HepG2 (cell line): ENCODE measurements at regions not wholly inside any gene's neighbourhood (a gene's known extent, or its start where the extent isn't known, plus 50 kb on each side); places are given as distances from the start of the nearest gene placed in this dataset.

ENCODE experiments used
- ATAC-seq: fragments of 200-7000 bp; cut with Tn5 transposase; 3 replicates; pipeline ENCODE4 v1.9.1; 2020; ENCODE audit warnings: mild to moderate bottlenecking, moderate library complexity
- BruUV-seq: library from RNA; stranded (reverse); fragments of 400-500 nt; replicated peaks from 2 replicates; lab custom pipeline; 2021; lab: Mats Ljungman, UMichigan
- CTCF ChIA-PET: fragments of 300-600 bp; formaldehyde crosslinking; extraction: SDS; loops from one replicate; lab custom pipeline; 2021; ENCODE audit warnings: low total read pairs, inconsistent platforms, low intra/inter-chr PET ratio; lab: Yijun Ruan, JAX
- POLR2A ChIA-PET: fragments of 350-600 bp; sonication (Branson Sonifier 250); formaldehyde crosslinking; loops from one replicate; lab custom pipeline; 2020; ENCODE audit warnings: antibody characterized with exemption, inconsistent platforms; lab: Yijun Ruan, JAX
- DNase-seq: peaks from one replicate; pipeline ENCODE4 v3.0.0-alpha.2; 2015; ENCODE audit warnings: low spot score
- FAIRE-seq: peaks from 3 replicates; lab custom pipeline; 2011; peaks lifted over from hg19 to GRCh38; lab: Jason Lieb, UNC
- H2AFZ ChIP-seq: one replicate; pipeline ENCODE4 v1.6.1; 2011; ENCODE audit warnings: low read length, inconsistent platforms
- H3K27ac ChIP-seq: fragments of 300-600 bp; 3 replicates; pipeline ENCODE4 v1.8.0; 2011; ENCODE audit warnings: mixed run types, mild to moderate bottlenecking, mixed read lengths, low read length, inconsistent platforms; ENCODE audit not compliant: insufficient read depth; ENCODE audit errors: extremely low read length
- H3K27me3 ChIP-seq, 2 experiments: fragments of 200-600 bp in 1 of 2; 2 replicates in 1 of 2; 3 replicates in 1 of 2; pipeline versions ENCODE4 v1.6.0 to v1.8.0; 2011; ENCODE audit warnings: low read length in 2 of 2, mild to moderate bottlenecking in 2 of 2, moderate library complexity in 2 of 2, inconsistent platforms in 1 of 2; ENCODE audit not compliant: insufficient read depth in 2 of 2, control insufficient read depth in 1 of 2
- H3K36me3 ChIP-seq, 2 experiments: fragments of 200-600 bp in 1 of 2; replicated peaks in 1 of 2; 2 replicates in 1 of 2; 3 replicates in 1 of 2; pipeline versions ENCODE4 v1.5.1 to v1.8.0; 2011; ENCODE audit warnings: low read length in 2 of 2, inconsistent platforms in 1 of 2; ENCODE audit not compliant: insufficient read depth in 2 of 2, control insufficient read depth in 1 of 2
- H3K4me1 ChIP-seq: 2 replicates; pipeline ENCODE4 v1.5.1; 2012; ENCODE audit warnings: low read length, inconsistent platforms; ENCODE audit not compliant: insufficient read depth
- H3K4me2 ChIP-seq: 2 replicates; pipeline ENCODE4 v1.6.0; 2011; ENCODE audit warnings: low read depth, low read length, inconsistent platforms
- H3K4me3 ChIP-seq, 3 experiments: fragments of 200-600 bp in 1 of 3; sonication (generic), shearing (Covaris generic) in 1 of 3; replicated peaks in 1 of 3; 2 replicates each; pipeline ENCODE4 v1.5.1; 2011 to 2016; ENCODE audit warnings: low read length in 3 of 3, inconsistent platforms in 2 of 3, low read depth in 2 of 3, mild to moderate bottlenecking in 2 of 3, control low read depth in 1 of 3, mixed read lengths in 1 of 3; ENCODE audit not compliant: insufficient read depth in 1 of 3
- H3K79me2 ChIP-seq: one replicate; pipeline ENCODE4 v1.6.1; 2011; ENCODE audit warnings: low read length, inconsistent platforms; ENCODE audit not compliant: insufficient read depth
- H3K9ac ChIP-seq: 2 replicates; pipeline ENCODE4 v1.6.0; 2011; ENCODE audit warnings: mild to moderate bottlenecking, low read depth, low read length, inconsistent platforms; ENCODE audit not compliant: insufficient read depth
- H3K9me3 ChIP-seq: 2 replicates; pipeline ENCODE4 v1.5.1; 2012; ENCODE audit warnings: mild to moderate bottlenecking, low read length
- H4K20me1 ChIP-seq: 2 replicates; pipeline ENCODE4 v1.6.0; 2011; ENCODE audit warnings: inconsistent platforms, mild to moderate bottlenecking, low read length, moderate library complexity; ENCODE audit not compliant: insufficient read depth
- ATF7 ChIP-seq, 2 experiments: fragments of 450-650 bp in 1 of 2; sonication (generic) in 1 of 2; formaldehyde crosslinking in 1 of 2; IDR thresholded peaks; 2 replicates each; pipeline versions ENCODE4 v1.4.0 to v1.6.1; 2016 to 2020; ENCODE audit warnings: antibody characterized with exemption in 1 of 2, mild to moderate bottlenecking in 1 of 2, missing genetic modification reagents in 1 of 2
- BHLHE40 ChIP-seq: IDR thresholded peaks from 2 replicates; pipeline ENCODE4 v1.6.1; 2011; ENCODE audit warnings: low read length, improper control_type of control experiment
- FOXC1 ChIP-seq: sonication (generic); formaldehyde crosslinking; IDR thresholded peaks from 2 replicates; pipeline ENCODE4 v1.8.0; 2022; ENCODE audit warnings: mild to moderate bottlenecking, missing genetic modification reagents, borderline replicate concordance
- FOXO1 ChIP-seq: sonication (generic); formaldehyde crosslinking; IDR thresholded peaks from 2 replicates; pipeline ENCODE4 v1.4.0; 2020; ENCODE audit warnings: missing genetic modification reagents
- HDAC1 ChIP-seq: sonication (generic); formaldehyde crosslinking; IDR thresholded peaks from 2 replicates; pipeline ENCODE4 v1.5.1; 2020; ENCODE audit warnings: mild to moderate bottlenecking, missing genetic modification reagents
- MYC ChIP-seq: sonication (generic); formaldehyde crosslinking; IDR thresholded peaks from 2 replicates; pipeline ENCODE4 v1.9.0; 2021; ENCODE audit warnings: missing genetic modification reagents, borderline replicate concordance
- NCOR1 ChIP-seq: fragments of 200-600 bp; sonication (generic); IDR thresholded peaks from 2 replicates; pipeline ENCODE4 v1.7.0; 2017; ENCODE audit warnings: antibody characterized with exemption, low read length, borderline replicate concordance
- NR2F2 ChIP-seq: IDR thresholded peaks from 2 replicates; pipeline ENCODE4 v1.6.1; 2012; ENCODE audit warnings: low read depth, inconsistent platforms, borderline replicate concordance
- REPIN1 ChIP-seq: sonication (generic); formaldehyde crosslinking; IDR thresholded peaks from 2 replicates; pipeline ENCODE4 v1.8.0; 2022; ENCODE audit warnings: missing genetic modification reagents, low read depth, mild to moderate bottlenecking, borderline replicate concordance
- SETDB1 ChIP-seq: sonication (generic); formaldehyde crosslinking; IDR thresholded peaks from 2 replicates; pipeline ENCODE4 v1.5.1; 2020; ENCODE audit warnings: missing genetic modification reagents, mild to moderate bottlenecking, borderline replicate concordance
- SOX13 ChIP-seq, 3 experiments: fragments of 450-650 bp in 1 of 3; sonication (generic) in 1 of 3; formaldehyde crosslinking in 1 of 3; IDR thresholded peaks in 2 of 3; conservative IDR thresholded peaks in 1 of 3; 2 replicates each; pipeline versions ENCODE4 v1.5.0 to v1.6.1; 2016 to 2020; ENCODE audit warnings: antibody characterized with exemption in 1 of 3, mild to moderate bottlenecking in 1 of 3, missing compliant biosample characterization in 1 of 3, missing genetic modification reagents in 1 of 3, moderate library complexity in 1 of 3
- STAG1 ChIP-seq: sonication (generic); formaldehyde crosslinking; IDR thresholded peaks from 2 replicates; pipeline ENCODE4 v1.4.0; 2020; ENCODE audit warnings: missing genetic modification reagents
- TCF7 ChIP-seq: sonication (generic); IDR thresholded peaks from 2 replicates; pipeline ENCODE4 v1.6.1; 2016; ENCODE audit warnings: antibody characterized with exemption, low read depth
- ZFAT ChIP-seq: sonication (generic); formaldehyde crosslinking; conservative IDR thresholded peaks from 2 replicates; pipeline ENCODE4 v1.8.1; 2023; ENCODE audit warnings: missing genetic modification reagents, inconsistent platforms
- ZFP1 ChIP-seq: IDR thresholded peaks from 2 replicates; pipeline ENCODE4 v1.6.1; 2016
- ZNF232 ChIP-seq: sonication (generic); formaldehyde crosslinking; IDR thresholded peaks from 2 replicates; pipeline ENCODE4 v1.4.0; 2020; ENCODE audit warnings: missing genetic modification reagents, borderline replicate concordance
- ZNF350 ChIP-seq: sonication (generic); formaldehyde crosslinking; IDR thresholded peaks from 2 replicates; pipeline ENCODE4 v1.4.0; 2020; ENCODE audit warnings: mild to moderate bottlenecking, low read depth, missing genetic modification reagents, borderline replicate concordance
- ZNF430 ChIP-seq: sonication (generic); formaldehyde crosslinking; IDR thresholded peaks from 2 replicates; pipeline ENCODE4 v1.9.0; 2021; ENCODE audit warnings: mild to moderate bottlenecking, missing genetic modification reagents
- ZNF790 ChIP-seq: sonication (generic); formaldehyde crosslinking; IDR thresholded peaks from 2 replicates; pipeline ENCODE4 v1.8.0; 2022; ENCODE audit warnings: missing genetic modification reagents, mild to moderate bottlenecking, borderline replicate concordance
- WGBS: methylation state at CpG from one replicate; pipeline ENCODE4 v1.1.6; 2017; ENCODE audit warnings: low lambda C conversion rate; 5-methylcytosine and 5-hydroxymethylcytosine counted together
- in situ Hi-C: cut with HindIII; loops from 2 replicates; pipeline ENCODE4 v1.10.0; 2017; ENCODE audit warnings: low pct_unique_long_range_greater_than_20kb; ENCODE audit not compliant: extremely low pct_ligation_motif_present
- intact Hi-C: fragments of 100-400 bp; cut with micrococcal nuclease; formaldehyde crosslinking; loops from one replicate; pipeline ENCODE4 v1.10.0; 2022; ENCODE audit not compliant: unreplicated experiment
- TF ChIP-seq, protein P1 (sequence below): sonication (generic); formaldehyde crosslinking; conservative IDR thresholded peaks from 2 replicates; pipeline ENCODE4 v1.8.1; 2023; ENCODE audit warnings: missing genetic modification reagents
- TF ChIP-seq, protein P2 (sequence below): sonication (generic); formaldehyde crosslinking; IDR thresholded peaks from 2 replicates; pipeline ENCODE4 v1.5.0; 2020; ENCODE audit warnings: mild to moderate bottlenecking, missing genetic modification reagents

DNA sequence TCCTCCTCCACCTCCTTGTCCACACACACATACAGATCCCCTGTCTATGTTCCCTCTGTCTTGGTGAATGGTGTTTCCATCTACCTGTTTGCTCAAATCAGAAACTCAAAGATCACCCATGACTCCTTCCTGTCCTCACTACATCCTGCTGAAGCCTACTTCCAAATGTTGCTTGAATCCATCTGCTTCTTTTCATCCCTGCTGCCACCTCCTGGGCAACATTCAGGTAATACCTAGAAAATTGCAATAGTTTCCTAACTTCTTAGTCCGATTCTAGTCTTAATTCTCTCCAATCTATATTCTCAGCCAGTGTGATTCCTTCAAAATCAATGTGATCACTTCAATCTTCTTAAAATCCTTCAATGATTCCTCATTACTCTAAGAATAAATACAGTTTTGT is 155.5 kb upstream of the STARD13 start (continued):
- no peak for TF ChIP-seq HDAC1 (CRISPR knock-in tag)
- TF ChIP-seq, protein P1, sequence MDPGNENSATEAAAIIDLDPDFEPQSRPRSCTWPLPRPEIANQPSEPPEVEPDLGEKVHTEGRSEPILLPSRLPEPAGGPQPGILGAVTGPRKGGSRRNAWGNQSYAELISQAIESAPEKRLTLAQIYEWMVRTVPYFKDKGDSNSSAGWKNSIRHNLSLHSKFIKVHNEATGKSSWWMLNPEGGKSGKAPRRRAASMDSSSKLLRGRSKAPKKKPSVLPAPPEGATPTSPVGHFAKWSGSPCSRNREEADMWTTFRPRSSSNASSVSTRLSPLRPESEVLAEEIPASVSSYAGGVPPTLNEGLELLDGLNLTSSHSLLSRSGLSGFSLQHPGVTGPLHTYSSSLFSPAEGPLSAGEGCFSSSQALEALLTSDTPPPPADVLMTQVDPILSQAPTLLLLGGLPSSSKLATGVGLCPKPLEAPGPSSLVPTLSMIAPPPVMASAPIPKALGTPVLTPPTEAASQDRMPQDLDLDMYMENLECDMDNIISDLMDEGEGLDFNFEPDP (CRISPR knock-in tag): no peak
- peak; percentile 71 for TF ChIP-seq STAG1 (CRISPR knock-in tag)

DNA sequence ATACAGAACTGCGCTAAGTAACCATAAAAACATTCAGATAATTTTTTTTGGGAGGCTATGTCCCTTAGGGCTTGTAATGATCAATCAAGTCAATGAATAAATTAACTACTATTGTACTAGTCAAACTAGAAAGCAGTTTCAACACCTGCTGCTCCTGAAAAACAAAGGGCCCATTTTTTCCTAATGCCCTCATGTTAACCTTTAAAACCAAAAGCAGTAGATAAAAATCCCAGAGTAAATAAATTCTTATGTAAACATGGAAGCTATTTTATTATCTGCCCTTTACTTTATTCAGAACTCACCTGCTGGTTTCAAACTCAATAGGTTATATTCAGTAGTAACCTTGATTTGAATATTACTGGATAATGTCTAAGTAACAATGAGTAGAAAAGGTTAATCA is 159.5 kb upstream of the STARD13 start:
- H3K4me2 ChIP-seq: no peak overlapping the region
- TF ChIP-seq ZNF790 (CRISPR knock-in tag): no peak
- no peak for TF ChIP-seq BHLHE40
- no peak for TF ChIP-seq SOX13 (IDR thresholded peaks at IDR 0.05)
- peak in 1 of 2 experiments; percentile 86; a peak in 2 of 4 replicates for TF ChIP-seq SOX13 (CRISPR knock-in tag; conservative IDR thresholded peaks at IDR 0.05 in 1 of 2, IDR thresholded peaks at IDR 0.05 in 1 of 2)
- peak; percentile 25; the same call in 1 of the 2 replicates for TF ChIP-seq TCF7
- peak; percentile 34; the same call in 1 of the 2 replicates for TF ChIP-seq NCOR1
- no peak for TF ChIP-seq MYC
- TF ChIP-seq ZNF350 (CRISPR knock-in tag): no peak
- TF ChIP-seq SETDB1 (CRISPR knock-in tag): no peak
- TF ChIP-seq REPIN1 (CRISPR knock-in tag): no peak
- TF ChIP-seq, protein P2, sequence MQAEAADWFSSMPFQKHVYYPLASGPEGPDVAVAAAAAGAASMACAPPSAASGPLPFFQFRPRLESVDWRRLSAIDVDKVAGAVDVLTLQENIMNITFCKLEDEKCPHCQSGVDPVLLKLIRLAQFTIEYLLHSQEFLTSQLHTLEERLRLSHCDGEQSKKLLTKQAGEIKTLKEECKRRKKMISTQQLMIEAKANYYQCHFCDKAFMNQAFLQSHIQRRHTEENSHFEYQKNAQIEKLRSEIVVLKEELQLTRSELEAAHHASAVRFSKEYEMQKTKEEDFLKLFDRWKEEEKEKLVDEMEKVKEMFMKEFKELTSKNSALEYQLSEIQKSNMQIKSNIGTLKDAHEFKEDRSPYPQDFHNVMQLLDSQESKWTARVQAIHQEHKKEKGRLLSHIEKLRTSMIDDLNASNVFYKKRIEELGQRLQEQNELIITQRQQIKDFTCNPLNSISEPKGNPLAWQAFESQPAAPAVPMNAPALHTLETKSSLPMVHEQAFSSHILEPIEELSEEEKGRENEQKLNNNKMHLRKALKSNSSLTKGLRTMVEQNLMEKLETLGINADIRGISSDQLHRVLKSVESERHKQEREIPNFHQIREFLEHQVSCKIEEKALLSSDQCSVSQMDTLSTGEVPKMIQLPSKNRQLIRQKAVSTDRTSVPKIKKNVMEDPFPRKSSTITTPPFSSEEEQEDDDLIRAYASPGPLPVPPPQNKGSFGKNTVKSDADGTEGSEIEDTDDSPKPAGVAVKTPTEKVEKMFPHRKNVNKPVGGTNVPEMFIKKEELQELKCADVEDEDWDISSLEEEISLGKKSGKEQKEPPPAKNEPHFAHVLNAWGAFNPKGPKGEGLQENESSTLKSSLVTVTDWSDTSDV (CRISPR knock-in tag): no peak
- no peak for TF ChIP-seq ZFAT
- TF ChIP-seq ATF7 (IDR thresholded peaks at IDR 0.05): no peak
- no peak for TF ChIP-seq ATF7 (CRISPR knock-in tag; IDR thresholded peaks at IDR 0.05)
- no peak for TF ChIP-seq ZFP1 (CRISPR knock-in tag)
- TF ChIP-seq NR2F2: 0 out of 2 replicates have a peak, but pooled peaks have one; percentile 46
- no peak for TF ChIP-seq ZNF430 (CRISPR knock-in tag)
- TF ChIP-seq FOXC1 (CRISPR knock-in tag): no peak
- TF ChIP-seq FOXO1 (CRISPR knock-in tag): no peak
- TF ChIP-seq ZNF232: no peak

More for the DNA sequence above, 159.5 kb upstream of the STARD13 start:
- H3K27ac ChIP-seq: no peak overlapping the region
- H4K20me1 ChIP-seq: no peaks in the 10 kb centered on the region
- in situ Hi-C loops: no loop called here
- no peak overlapping the region for H3K9ac ChIP-seq
- no peaks in the 10 kb centered on the region for H3K9me3 ChIP-seq
- no peak overlapping the region for H2AFZ ChIP-seq
- FAIRE-seq: no peak
- peaks cover 19% of the 10 kb centered on the region for H3K4me1 ChIP-seq
- WGBS: 100% methylated on average over 1 of the region's 1 CpG
- intact Hi-C loops: loop anchor here (5.0 to 10.0 kb wide), 2 partner anchors 180 to 277 kb away; no protein-coding TSS in a partner anchor
- peak; percentile 67 for DNase-seq
- no peak overlapping the region for H3K4me3 ChIP-seq
- ATAC-seq: no peak
- no peaks in the 10 kb centered on the region for H3K79me2 ChIP-seq
- H3K27me3 ChIP-seq: no peaks in the 10 kb centered on the region
- BruUV-seq: no TSS peak
- 0 out of 5 replicates have a peak, but pooled peaks cover 0 to 1% of the 10 kb centered on the region in 2 experiments for H3K36me3 ChIP-seq
- CTCF ChIA-PET: no interaction called here
- POLR2A ChIA-PET: no interaction called here
